Epithelial cell of esophagus (primary cell): ENCODE measurements at regions not wholly inside any gene's neighbourhood (a gene's known extent, or its start where the extent isn't known, plus 50 kb on each side); places are given as distances from the start of the nearest gene placed in this dataset.

ENCODE experiments used
- DNase-seq: peaks from one replicate; pipeline ENCODE4 v3.0.0; 2010; ENCODE audit warnings: low read depth
- H3K4me3 ChIP-seq: 2 replicates; pipeline ENCODE4 v1.5.1; 2011; ENCODE audit warnings: mild to moderate bottlenecking, low read length, control low read depth
- CTCF ChIP-seq: IDR thresholded peaks from 2 replicates; pipeline ENCODE4 v1.5.1; 2011; ENCODE audit warnings: low read depth, mild to moderate bottlenecking, low read length, control low read depth, inconsistent platforms; ENCODE audit not compliant: insufficient read depth; ENCODE audit errors: missing control alignments

DNA sequence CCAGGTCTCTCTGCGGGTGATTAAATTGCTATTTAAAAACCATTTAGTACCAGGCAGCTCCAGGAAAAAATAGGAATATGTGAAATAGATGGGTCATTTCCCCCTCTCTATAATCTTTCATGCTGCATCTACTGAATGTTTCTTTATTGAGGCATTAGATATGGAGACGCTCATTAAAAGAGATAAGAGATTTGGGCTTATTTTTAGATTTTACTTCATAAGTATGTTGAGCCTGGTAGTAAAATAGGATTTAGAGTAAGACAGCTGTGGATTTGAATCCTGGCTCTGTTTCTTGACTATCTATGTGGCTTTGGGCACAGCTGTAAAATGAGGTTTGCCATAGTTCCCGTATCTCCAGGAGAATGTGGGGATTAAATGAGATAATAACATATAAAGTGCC is 451.0 kb upstream of the GRIA1 start:
- H3K4me3 ChIP-seq = no peak overlapping the region
- no peak for DNase-seq
- TF ChIP-seq CTCF = no peak

- peak; percentile 90 for DNase-seq
- H3K4me3 ChIP-seq = no peak overlapping the region
- no peak for TF ChIP-seq CTCF
Observed at GRCh38 chr5:153043886-153044285, 446.6 kb upstream of the GRIA1 start.

GRCh38 chr5:153050496-153051179 is 439.8 kb upstream of the GRIA1 start:
- peak; percentile 69 for DNase-seq
- H3K4me3 ChIP-seq = no peak overlapping the region
- no peak for TF ChIP-seq CTCF

- DNase-seq = peak; percentile 61
- H3K4me3 ChIP-seq = no peak overlapping the region
- TF ChIP-seq CTCF = no peak
Observed at GRCh38 chr5:153066281-153066680, 424.2 kb upstream of the GRIA1 start.

DNA sequence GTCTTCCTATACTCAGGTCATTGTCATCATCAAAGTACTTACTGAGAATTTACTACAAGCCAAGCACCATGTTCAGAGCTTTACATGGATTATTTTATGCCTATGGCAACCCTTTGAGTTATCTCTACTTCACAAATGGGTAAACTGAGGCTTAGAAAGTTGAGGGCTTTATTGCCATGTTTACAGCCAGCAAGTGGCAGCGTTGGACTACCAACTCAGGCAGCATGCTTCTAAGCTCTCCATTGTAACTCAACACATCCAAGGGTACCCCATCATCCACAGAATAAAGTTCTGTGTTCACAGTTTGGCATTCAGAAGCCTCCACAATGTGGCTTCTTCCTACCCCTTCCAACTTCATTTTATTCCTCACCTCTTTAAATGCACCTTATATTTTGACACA is 422.6 kb upstream of the GRIA1 start:
- DNase-seq = no peak
- no peak for TF ChIP-seq CTCF

GRCh38 chr5:153079396-153079795 is 411.1 kb upstream of the GRIA1 start:
- no peak overlapping the region for H3K4me3 ChIP-seq
- peak; percentile 75 for DNase-seq
- no peak for TF ChIP-seq CTCF

More for the DNA sequence above, 422.6 kb upstream of the GRIA1 start:
- H3K4me3 ChIP-seq = no peak overlapping the region

GRCh38 chr5:153080940-153081339 is 409.5 kb upstream of the GRIA1 start:
- DNase-seq = no peak
- H3K4me3 ChIP-seq = no peak overlapping the region
- no peak for TF ChIP-seq CTCF
